ENCODE measurements at regions not wholly inside any gene's neighbourhood (a gene's known extent, or its start where the extent isn't known, plus 50 kb on each side); places are given as distances from the start of the nearest gene placed in this dataset.

GRCh38 chr7:10346032-10346431 is 627.6 kb upstream of the PHF14 start:
- intact Hi-C loops (cut with DNase I, micrococcal nuclease): no loop called here
- Histone ChIP-seq H3K27ac (ENCODE audit: low read depth in 1 of 2, low read length in 2 of 2) (no peak overlapping the region), H3K4me1 (ENCODE audit: insufficient read depth, low read length) (no peaks in the 10 kb centered on the region), H3K36me3 (ENCODE audit: insufficient read depth, low read length) (no peaks in the 10 kb centered on the region), H3K27me3 (ENCODE audit: control insufficient read depth in 1 of 2, insufficient read depth in 2 of 2, low read length in 2 of 2) (no peaks in the 10 kb centered on the region), H3K4me3 (ENCODE audit: low read length) (no peak overlapping the region), H3K9me3 (ENCODE audit: control insufficient read depth in 1 of 2, insufficient read depth in 1 of 2, low read length in 2 of 2) (peaks cover 0 to 4% of the 10 kb centered on the region in 2 experiments)
- H3K4me1 Mint-ChIP-seq (ENCODE audit: low read depth): no peaks in the 10 kb centered on the region
- POLR2A ChIA-PET: no interaction called here
- H3K36me3 Mint-ChIP-seq (ENCODE audit: low read depth): no peaks in the 10 kb centered on the region
- H3K9me3 Mint-ChIP-seq: no peaks in the 10 kb centered on the region
- no peak overlapping the region for H3K27ac Mint-ChIP-seq
- CTCF ChIA-PET: no interaction called here
- TF ChIP-seq CTCF (IDR thresholded peaks at IDR 0.05): no peak
- H3K4me3 Mint-ChIP-seq: no peak overlapping the region
- no peaks in the 10 kb centered on the region for H3K27me3 Mint-ChIP-seq
- no peak for DNase-seq
- no peak for ATAC-seq (ENCODE audit: poor library complexity)

GRCh38 chr7:10355816-10356215 is 617.9 kb upstream of the PHF14 start:
- H3K27me3 ChIP-seq (ENCODE audit: control insufficient read depth in 1 of 2, insufficient read depth in 2 of 2, low read length in 2 of 2): no peaks in the 10 kb centered on the region
- DNase-seq (no peak), ATAC-seq (ENCODE audit: poor library complexity) (no peak)
- Mint-ChIP-seq H3K4me3 (no peak overlapping the region), H3K27ac (no peak overlapping the region), H3K36me3 (ENCODE audit: low read depth) (no peaks in the 10 kb centered on the region), H3K9me3 (peaks cover 21% of the 10 kb centered on the region), H3K27me3 (no peaks in the 10 kb centered on the region), H3K4me1 (ENCODE audit: low read depth) (no peaks in the 10 kb centered on the region)
- TF ChIP-seq CTCF (IDR thresholded peaks at IDR 0.05): no peak
- ChIA-PET POLR2A (no interaction called here), CTCF (no interaction called here)
- H3K4me3 ChIP-seq (ENCODE audit: low read length): no peak overlapping the region
- H3K9me3 ChIP-seq (ENCODE audit: control insufficient read depth in 1 of 2, insufficient read depth in 1 of 2, low read length in 2 of 2): peaks cover 0 to 11% of the 10 kb centered on the region in 2 experiments
- H3K36me3 ChIP-seq (ENCODE audit: insufficient read depth, low read length): no peaks in the 10 kb centered on the region
- intact Hi-C loops (cut with DNase I, micrococcal nuclease): no loop called here
- H3K4me1 ChIP-seq (ENCODE audit: insufficient read depth, low read length): no peaks in the 10 kb centered on the region
- H3K27ac ChIP-seq (ENCODE audit: low read depth in 1 of 2, low read length in 2 of 2): no peak overlapping the region

GRCh38 chr7:10360050-10360449 is 613.6 kb upstream of the PHF14 start:
- ATAC-seq (ENCODE audit: poor library complexity): no peak
- intact Hi-C loops (cut with DNase I, micrococcal nuclease): no loop called here
- H3K36me3 Mint-ChIP-seq (ENCODE audit: low read depth): no peaks in the 10 kb centered on the region

More at GRCh38 chr7:10360050-10360449, 613.6 kb upstream of the PHF14 start:
- POLR2A ChIA-PET: no interaction called here
- H3K36me3 ChIP-seq (ENCODE audit: insufficient read depth, low read length): no peaks in the 10 kb centered on the region
- H3K9me3 ChIP-seq (ENCODE audit: control insufficient read depth in 1 of 2, insufficient read depth in 1 of 2, low read length in 2 of 2): peaks cover 3 to 11% of the 10 kb centered on the region in 2 experiments
- no peaks in the 10 kb centered on the region for H3K4me1 Mint-ChIP-seq (ENCODE audit: low read depth)
- H3K9me3 Mint-ChIP-seq: peaks cover 17% of the 10 kb centered on the region
- no peaks in the 10 kb centered on the region for H3K27me3 ChIP-seq (ENCODE audit: control insufficient read depth in 1 of 2, insufficient read depth in 2 of 2, low read length in 2 of 2)
- no peak overlapping the region for H3K27ac ChIP-seq (ENCODE audit: low read depth in 1 of 2, low read length in 2 of 2)
- no peak for TF ChIP-seq CTCF (IDR thresholded peaks at IDR 0.05)
- H3K4me3 Mint-ChIP-seq: no peak overlapping the region
- CTCF ChIA-PET: no interaction called here
- no peaks in the 10 kb centered on the region for H3K27me3 Mint-ChIP-seq
- H3K27ac Mint-ChIP-seq: no peak overlapping the region
- H3K4me3 ChIP-seq (ENCODE audit: low read length): no peak overlapping the region
- DNase-seq: no peak
- no peaks in the 10 kb centered on the region for H3K4me1 ChIP-seq (ENCODE audit: insufficient read depth, low read length)
